Gastrocnemius medialis (tissue), 4 donors: ENCODE measurements at regions not wholly inside any gene's neighbourhood (a gene's known extent, or its start where the extent isn't known, plus 50 kb on each side); places are given as distances from the start of the nearest gene placed in this dataset.

Experiments
- ATAC-seq, 2 donors: fragments of 150-250 bp; one replicate each; pipeline ENCODE4 v1.9.1; 2016
- DNase-seq, 2 donors: peaks; one replicate each; pipeline ENCODE4 v3.0.0-alpha.2; 2019
- H3K27ac ChIP-seq, 4 donors: fragments of 200-600 bp; sonication (generic); 1 replicate in 1 of 4; 2 replicates in 3 of 4; pipeline ENCODE4 v1.5.1; 2016 to 2018; ENCODE audit warnings: mild to moderate bottlenecking in 2 of 4, moderate library complexity in 1 of 4
- H3K27me3 ChIP-seq, 3 donors: fragments of 200-600 bp; sonication (generic) in 2 of 3; 1 replicate in 1 of 3; 2 replicates in 2 of 3; pipeline versions ENCODE4 v1.5.1 to v1.6.0; 2016 to 2019; ENCODE audit warnings: mild to moderate bottlenecking in 1 of 3, moderate library complexity in 1 of 3
- H3K36me3 ChIP-seq, 2 donors: fragments of 200-600 bp; sonication (generic) in 1 of 2; one replicate each; pipeline ENCODE4 v1.5.1; 2017 to 2018
- H3K4me1 ChIP-seq, 2 donors: fragments of 200-600 bp; sonication (generic) in 1 of 2; one replicate each; pipeline ENCODE4 v1.5.1; 2016 to 2017; ENCODE audit warnings: mild to moderate bottlenecking in 2 of 2
- H3K4me3 ChIP-seq, 4 donors: fragments of 200-600 bp; sonication (generic) in 3 of 4; 1 replicate in 1 of 4; 2 replicates in 3 of 4; pipeline ENCODE4 v1.5.1; 2016 to 2019; ENCODE audit warnings: mild to moderate bottlenecking in 2 of 4
- H3K9me3 ChIP-seq, 3 donors: fragments of 200-600 bp; sonication (generic) in 2 of 3; 1 replicate in 1 of 3; 2 replicates in 2 of 3; pipeline ENCODE4 v1.5.1; 2016 to 2019
- CTCF ChIP-seq, 5 experiments: fragments of 450-650 bp in 3 of 5; fragments of 200-600 bp in 2 of 5; sonication (generic) in 2 of 5; IDR thresholded peaks in 4 of 5; conservative IDR thresholded peaks in 1 of 5; 1 replicate in 4 of 5; 2 replicates in 1 of 5; pipeline ENCODE4 v1.5.1; 2016 to 2019; ENCODE audit warnings: antibody characterized with exemption in 5 of 5, mild to moderate bottlenecking in 3 of 5, moderate library complexity in 3 of 5
- POLR2A ChIP-seq, 2 donors: fragments of 450-650 bp; IDR thresholded peaks; one replicate each; pipeline ENCODE4 v1.6.1; 2017; ENCODE audit warnings: antibody characterized with exemption in 2 of 2, mild to moderate bottlenecking in 2 of 2, moderate library complexity in 2 of 2
- in situ Hi-C, 4 donors: fragments of 200-750 bp; cut with MboI; loops; one replicate each; pipeline versions ENCODE4 v1.15.0 to v1.8.0; 2017; ENCODE audit warnings: low sequenced_read_pairs in 4 of 4
- intact Hi-C: fragments of 100-400 bp; cut with DNase I; formaldehyde crosslinking; loops from one replicate; pipeline ENCODE4 v1.15.1; 2023; ENCODE audit warnings: low total_unique reads

DNA sequence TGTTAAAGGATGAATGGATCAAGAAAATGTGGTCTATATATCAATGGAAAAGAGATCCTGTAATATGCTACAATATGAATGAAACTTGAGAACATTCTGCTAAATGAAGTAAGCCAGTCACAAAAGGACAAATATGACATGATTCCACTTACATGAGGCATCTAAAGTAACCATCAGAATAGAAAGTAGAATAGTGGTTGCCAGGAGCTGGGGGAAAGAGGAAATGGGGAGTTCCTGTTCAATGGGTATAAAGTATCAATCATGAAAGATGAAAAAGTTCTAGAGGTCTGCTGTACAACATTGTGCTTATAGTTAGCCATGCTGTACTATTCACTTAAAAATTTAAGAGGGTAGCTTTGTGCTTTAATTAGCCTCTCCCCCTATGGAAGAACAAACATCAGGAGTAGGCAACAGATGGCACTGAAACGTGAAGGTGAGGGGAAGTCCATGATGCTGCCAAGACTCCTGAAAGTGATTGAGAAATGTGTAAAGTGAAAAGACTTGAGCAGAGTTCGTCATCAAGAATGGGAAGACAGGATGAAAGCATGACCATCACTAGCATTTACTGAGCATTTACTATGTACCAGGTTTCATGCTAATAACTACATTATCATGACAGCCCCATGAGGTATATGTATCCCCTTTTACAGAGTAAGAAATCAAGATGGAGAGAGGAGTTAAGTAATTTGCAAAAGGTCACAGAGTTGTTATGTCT is 167.2 kb downstream of the CYB561 start:
- intact Hi-C loops, result loop anchor here (10.0 kb wide), 1 partner anchor 76 kb away; no protein-coding TSS in a partner anchor
- TF ChIP-seq CTCF (IDR thresholded peaks at IDR 0.05 in 4 of 5, conservative IDR thresholded peaks at IDR 0.05 in 1 of 5), result no peak
- no peak for TF ChIP-seq POLR2A (IDR thresholded peaks at IDR 0.05)
- H3K27me3 ChIP-seq, result no peaks in the 10 kb centered on the region
- DNase-seq, result no peak
- H3K4me1 ChIP-seq, result no peaks in the 10 kb centered on the region
- no peak overlapping the region for H3K27ac ChIP-seq
- H3K9me3 ChIP-seq, result peaks cover 0 to 5% (median 0%) of the 10 kb centered on the region in 3 donors
- in situ Hi-C loops, result loop anchor here in 2 of 4 donors (10.0 to 25.0 kb wide), 2 partner anchors 64 to 108 kb away; no protein-coding TSS in a partner anchor
- no peak overlapping the region for H3K4me3 ChIP-seq
- ATAC-seq, result no peak
- H3K36me3 ChIP-seq, result no peaks in the 10 kb centered on the region

DNA sequence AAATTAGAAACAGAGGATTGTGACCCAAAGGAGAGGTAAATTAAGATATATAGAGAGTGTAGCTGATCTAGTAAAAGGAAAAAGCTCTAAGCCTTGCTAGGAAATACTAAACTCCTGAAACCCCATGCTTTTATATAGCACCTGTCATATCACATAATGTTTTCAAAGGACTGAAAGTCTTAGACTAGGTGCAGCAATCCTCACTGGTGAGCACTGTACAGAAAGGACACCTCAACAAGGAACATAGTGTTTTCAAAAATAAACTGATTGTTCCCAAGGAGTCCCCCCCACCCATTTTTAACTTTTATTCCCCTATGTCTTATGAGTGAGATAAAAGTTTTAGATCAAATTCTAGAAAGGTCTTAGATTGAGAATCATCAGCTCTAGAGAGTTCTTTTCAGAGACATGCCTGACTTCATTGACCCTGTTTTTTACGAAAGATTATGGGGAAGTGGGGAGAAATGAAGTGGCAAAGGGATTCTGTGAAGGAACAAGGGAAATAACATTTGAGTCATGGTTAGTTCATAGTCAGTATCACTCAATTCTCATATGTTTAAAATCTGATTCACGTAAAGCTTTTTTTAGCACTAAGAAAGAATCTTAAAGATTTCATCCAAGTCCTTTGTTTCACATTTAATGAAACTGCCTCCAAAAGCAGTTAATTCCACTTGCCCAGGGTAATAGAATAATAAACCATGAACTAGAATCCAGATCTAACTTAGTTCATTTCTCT is 166.4 kb downstream of the CYB561 start:
- no peaks in the 10 kb centered on the region for H3K4me1 ChIP-seq
- ATAC-seq, result no peak
- TF ChIP-seq CTCF (IDR thresholded peaks at IDR 0.05 in 4 of 5, conservative IDR thresholded peaks at IDR 0.05 in 1 of 5), result no peak
- no peak for TF ChIP-seq POLR2A (IDR thresholded peaks at IDR 0.05)
- no peak overlapping the region for H3K27ac ChIP-seq
- no peaks in the 10 kb centered on the region for H3K27me3 ChIP-seq
- no peak overlapping the region for H3K4me3 ChIP-seq
- H3K36me3 ChIP-seq, result no peaks in the 10 kb centered on the region
- in situ Hi-C loops (loop anchor here in 2 of 4 donors (10.0 to 25.0 kb wide), 2 partner anchors 65 to 108 kb away; no protein-coding TSS in a partner anchor), intact Hi-C loops (loop anchor here (10.0 kb wide), 1 partner anchor 75 kb away; no protein-coding TSS in a partner anchor)
- H3K9me3 ChIP-seq, result peaks cover 0 to 8% (median 0%) of the 10 kb centered on the region in 3 donors
- no peak for DNase-seq

DNA sequence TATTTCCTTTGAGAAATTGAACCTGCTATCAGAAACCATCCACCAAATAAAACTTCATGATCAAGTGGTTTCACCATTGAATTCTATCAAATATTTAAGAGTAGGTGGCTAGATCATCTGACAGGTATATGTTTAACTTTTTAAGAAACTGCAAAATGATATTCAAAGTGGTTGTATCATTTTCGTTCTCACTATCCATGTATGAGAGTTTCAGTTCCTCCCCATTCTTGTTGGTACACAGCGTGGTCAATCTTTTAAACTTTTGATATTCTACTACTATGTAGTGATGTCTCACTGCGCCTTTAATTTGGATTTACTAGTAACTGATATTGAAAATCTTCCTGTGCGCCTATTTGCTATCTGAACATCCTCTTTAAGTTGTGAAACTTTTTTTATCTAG is 163.7 kb downstream of the CYB561 start:
- intact Hi-C loops, result no loop called here
- ATAC-seq (no peak), DNase-seq (no peak)
- TF ChIP-seq CTCF (IDR thresholded peaks at IDR 0.05 in 4 of 5, conservative IDR thresholded peaks at IDR 0.05 in 1 of 5), result no peak
- peaks cover 0 to 8% (median 0%) of the 10 kb centered on the region in 3 donors for H3K9me3 ChIP-seq
- H3K27me3 ChIP-seq, result no peaks in the 10 kb centered on the region
- no peak overlapping the region for H3K27ac ChIP-seq
- H3K36me3 ChIP-seq, result no peaks in the 10 kb centered on the region
- in situ Hi-C loops, result loop anchor here in 1 of 4 donors (25.0 kb wide), 1 partner anchor 105 kb away; no protein-coding TSS in a partner anchor
- no peak overlapping the region for H3K4me3 ChIP-seq
- no peaks in the 10 kb centered on the region for H3K4me1 ChIP-seq

DNA sequence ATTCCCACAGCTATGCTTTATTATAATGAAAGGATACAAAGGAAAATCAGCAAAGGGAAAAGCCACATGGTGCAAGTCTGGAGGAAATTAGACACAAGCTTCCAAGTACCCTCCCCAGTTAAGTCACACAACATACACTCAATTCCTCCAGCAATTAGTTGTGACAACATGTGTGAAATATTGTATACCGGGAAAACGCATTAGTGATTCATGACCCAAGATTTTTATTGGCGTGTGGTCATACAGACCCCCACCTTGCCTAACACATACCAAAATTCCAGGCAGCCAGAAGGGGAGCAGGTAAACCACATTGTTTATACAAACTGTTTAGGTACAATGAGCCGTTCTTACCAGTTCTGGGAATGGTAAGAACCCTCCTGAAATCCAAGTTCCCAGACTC is 160.6 kb downstream of the CYB561 start:
- intact Hi-C loops, result no loop called here
- peaks cover 0 to 8% (median 0%) of the 10 kb centered on the region in 3 donors for H3K9me3 ChIP-seq
- in situ Hi-C loops, result loop anchor here in 1 of 4 donors (25.0 kb wide), 1 partner anchor 102 kb away; no protein-coding TSS in a partner anchor

More for the DNA sequence above, 160.6 kb downstream of the CYB561 start:
- Histone ChIP-seq H3K4me3 (no peak overlapping the region), H3K27ac (no peak overlapping the region), H3K36me3 (no peaks in the 10 kb centered on the region), H3K27me3 (no peaks in the 10 kb centered on the region), H3K4me1 (no peaks in the 10 kb centered on the region)
- DNase-seq (no peak), ATAC-seq (no peak)
- TF ChIP-seq POLR2A (IDR thresholded peaks at IDR 0.05) (no peak), CTCF (IDR thresholded peaks at IDR 0.05 in 4 of 5, conservative IDR thresholded peaks at IDR 0.05 in 1 of 5) (no peak)
